Right atrium auricular region (tissue), 2 donors: ENCODE measurements at regions not wholly inside any gene's neighbourhood (a gene's known extent, or its start where the extent isn't known, plus 50 kb on each side); places are given as distances from the start of the nearest gene placed in this dataset.

Experiments
- DNase-seq: peaks from one replicate; pipeline ENCODE4 v3.0.0-alpha.2; 2019; ENCODE audit warnings: low spot score
- H3K27ac ChIP-seq, 2 donors: fragments of 200-600 bp; sonication (generic); 1 replicate in 1 of 2; 2 replicates in 1 of 2; pipeline ENCODE4 v1.5.1; 2016 to 2019
- H3K27me3 ChIP-seq, 2 donors: fragments of 200-600 bp; sonication (generic); one replicate each; pipeline versions ENCODE4 v1.5.1 to v1.6.0; 2017 to 2019
- H3K36me3 ChIP-seq: fragments of 200-600 bp; sonication (generic); one replicate; pipeline ENCODE4 v1.5.1; 2016
- H3K4me1 ChIP-seq, 2 donors: fragments of 200-600 bp; sonication (generic); one replicate each; pipeline versions ENCODE4 v1.5.1 to v1.6.0; 2017 to 2019
- H3K4me3 ChIP-seq, 2 donors: fragments of 200-600 bp; sonication (generic); 1 replicate in 1 of 2; 2 replicates in 1 of 2; pipeline ENCODE4 v1.5.1; 2017 to 2019; ENCODE audit warnings: mild to moderate bottlenecking in 1 of 2, moderate library complexity in 1 of 2
- H3K9me3 ChIP-seq, 2 donors: fragments of 200-600 bp; sonication (generic); one replicate each; pipeline ENCODE4 v1.5.1; 2019
- TF ChIP-seq, protein P1 (sequence below), 2 donors: fragments of 200-600 bp; sonication (generic); IDR thresholded peaks; one replicate each; pipeline ENCODE4 v1.5.1; 2019; ENCODE audit warnings: antibody characterized with exemption in 2 of 2

DNA sequence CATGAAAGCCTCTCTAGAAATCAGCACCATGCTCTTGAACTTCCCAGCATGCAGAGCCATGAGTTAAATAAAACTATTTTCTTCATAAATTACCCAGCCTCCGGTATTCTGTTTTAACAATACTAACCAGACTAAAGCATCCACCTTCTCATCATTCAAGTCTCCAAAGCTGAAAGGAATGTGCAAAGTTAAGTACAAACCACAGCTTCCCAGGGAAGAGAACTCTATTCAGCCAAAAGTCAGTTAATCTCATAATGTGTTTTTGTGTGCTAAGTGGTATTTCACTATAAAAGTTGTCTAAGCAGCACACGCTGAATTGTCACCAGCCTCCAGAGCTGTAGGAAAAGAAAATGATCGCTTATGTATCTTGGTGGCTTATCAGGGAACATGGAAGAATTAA lies 135.5 kb upstream of the KCNH8 start:
- H3K9me3 ChIP-seq: no peaks in the 10 kb centered on the region
- no peaks in the 10 kb centered on the region for H3K27me3 ChIP-seq
- H3K27ac ChIP-seq: no peak overlapping the region
- TF ChIP-seq, protein P1, sequence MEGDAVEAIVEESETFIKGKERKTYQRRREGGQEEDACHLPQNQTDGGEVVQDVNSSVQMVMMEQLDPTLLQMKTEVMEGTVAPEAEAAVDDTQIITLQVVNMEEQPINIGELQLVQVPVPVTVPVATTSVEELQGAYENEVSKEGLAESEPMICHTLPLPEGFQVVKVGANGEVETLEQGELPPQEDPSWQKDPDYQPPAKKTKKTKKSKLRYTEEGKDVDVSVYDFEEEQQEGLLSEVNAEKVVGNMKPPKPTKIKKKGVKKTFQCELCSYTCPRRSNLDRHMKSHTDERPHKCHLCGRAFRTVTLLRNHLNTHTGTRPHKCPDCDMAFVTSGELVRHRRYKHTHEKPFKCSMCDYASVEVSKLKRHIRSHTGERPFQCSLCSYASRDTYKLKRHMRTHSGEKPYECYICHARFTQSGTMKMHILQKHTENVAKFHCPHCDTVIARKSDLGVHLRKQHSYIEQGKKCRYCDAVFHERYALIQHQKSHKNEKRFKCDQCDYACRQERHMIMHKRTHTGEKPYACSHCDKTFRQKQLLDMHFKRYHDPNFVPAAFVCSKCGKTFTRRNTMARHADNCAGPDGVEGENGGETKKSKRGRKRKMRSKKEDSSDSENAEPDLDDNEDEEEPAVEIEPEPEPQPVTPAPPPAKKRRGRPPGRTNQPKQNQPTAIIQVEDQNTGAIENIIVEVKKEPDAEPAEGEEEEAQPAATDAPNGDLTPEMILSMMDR (IDR thresholded peaks at IDR 0.05): no peak
- no peaks in the 10 kb centered on the region for H3K4me1 ChIP-seq
- H3K36me3 ChIP-seq: no peaks in the 10 kb centered on the region
- no peak overlapping the region for H3K4me3 ChIP-seq
- DNase-seq: no peak

DNA sequence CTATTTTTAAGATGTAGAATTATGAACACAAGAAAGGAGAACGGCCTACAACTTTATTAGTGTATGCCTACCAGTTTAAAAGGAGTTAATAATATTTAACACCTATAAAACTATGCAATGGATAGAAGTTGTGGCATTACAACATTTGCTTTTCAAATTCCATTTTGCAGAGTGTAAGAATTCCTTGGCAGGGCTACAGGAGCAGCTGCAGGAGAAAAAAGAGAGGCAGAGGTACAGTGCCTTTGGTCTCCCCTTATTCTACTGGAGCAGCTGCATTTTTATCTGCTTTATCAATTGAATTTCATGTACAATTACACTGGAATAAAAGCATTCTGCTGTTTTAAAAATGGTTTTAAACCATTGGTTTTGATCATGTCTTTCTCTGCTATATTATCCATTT lies 145.7 kb upstream of the KCNH8 start:
- H3K27ac ChIP-seq: peak overlapping the region in 1 of 2 donors; percentile 11
- H3K4me1 ChIP-seq: peaks cover 0 to 4% of the 10 kb centered on the region in 2 donors
- H3K36me3 ChIP-seq: no peaks in the 10 kb centered on the region
- no peak overlapping the region for H3K4me3 ChIP-seq
- TF ChIP-seq, protein P1 (IDR thresholded peaks at IDR 0.05): no peak
- DNase-seq: no peak
- no peaks in the 10 kb centered on the region for H3K27me3 ChIP-seq
- no peaks in the 10 kb centered on the region for H3K9me3 ChIP-seq

DNA sequence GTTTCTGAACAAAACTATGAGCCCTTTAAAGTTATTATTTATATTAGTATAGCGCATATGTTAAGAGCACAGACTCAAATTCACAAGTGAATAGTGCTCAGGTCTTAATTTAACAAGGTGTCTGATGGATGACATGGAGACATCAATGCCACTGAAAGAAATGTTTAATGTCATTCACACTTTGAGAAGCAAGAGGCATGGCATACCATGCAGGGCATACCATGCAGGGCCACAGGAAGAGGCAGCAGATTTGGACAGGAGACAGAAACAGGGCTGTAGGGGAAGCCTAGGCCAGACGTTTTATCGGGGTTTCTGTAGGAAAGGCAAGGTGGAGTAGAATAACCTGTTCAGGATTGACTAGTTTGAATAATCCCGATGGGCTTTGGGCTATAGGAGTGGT lies 150.2 kb upstream of the KCNH8 start:
- TF ChIP-seq, protein P1 (IDR thresholded peaks at IDR 0.05): no peak
- H3K27ac ChIP-seq: peak overlapping the region in 1 of 2 donors; percentile 69
- H3K9me3 ChIP-seq: no peaks in the 10 kb centered on the region
- DNase-seq: no peak
- H3K4me3 ChIP-seq: no peak overlapping the region
- no peaks in the 10 kb centered on the region for H3K27me3 ChIP-seq
- H3K4me1 ChIP-seq: no peaks in the 10 kb centered on the region
- H3K36me3 ChIP-seq: no peaks in the 10 kb centered on the region

DNA sequence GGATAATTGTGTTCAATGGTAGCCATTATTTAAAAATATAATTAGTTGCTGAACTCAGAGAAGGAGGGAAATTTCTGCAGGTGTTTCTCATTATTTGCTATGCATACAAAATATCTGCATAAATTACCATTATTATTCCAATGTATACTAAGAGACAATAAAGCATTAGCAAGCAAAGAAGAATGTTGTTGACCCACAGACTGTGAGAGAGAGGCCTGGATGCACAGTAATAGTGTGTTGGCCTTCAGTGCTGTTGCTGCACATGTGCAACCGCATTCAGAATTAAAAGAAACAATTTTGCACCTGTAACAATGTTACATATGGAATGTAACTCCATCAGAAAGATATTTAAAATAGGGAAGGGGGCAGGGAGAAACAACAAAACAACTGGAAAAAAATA lies 155.6 kb upstream of the KCNH8 start:
- no peaks in the 10 kb centered on the region for H3K9me3 ChIP-seq
- no peaks in the 10 kb centered on the region for H3K36me3 ChIP-seq
- no peak overlapping the region for H3K27ac ChIP-seq
- TF ChIP-seq, protein P1 (IDR thresholded peaks at IDR 0.05): no peak
- no peak for DNase-seq
- no peaks in the 10 kb centered on the region for H3K4me1 ChIP-seq
- H3K27me3 ChIP-seq: no peaks in the 10 kb centered on the region
- H3K4me3 ChIP-seq: no peak overlapping the region

DNA sequence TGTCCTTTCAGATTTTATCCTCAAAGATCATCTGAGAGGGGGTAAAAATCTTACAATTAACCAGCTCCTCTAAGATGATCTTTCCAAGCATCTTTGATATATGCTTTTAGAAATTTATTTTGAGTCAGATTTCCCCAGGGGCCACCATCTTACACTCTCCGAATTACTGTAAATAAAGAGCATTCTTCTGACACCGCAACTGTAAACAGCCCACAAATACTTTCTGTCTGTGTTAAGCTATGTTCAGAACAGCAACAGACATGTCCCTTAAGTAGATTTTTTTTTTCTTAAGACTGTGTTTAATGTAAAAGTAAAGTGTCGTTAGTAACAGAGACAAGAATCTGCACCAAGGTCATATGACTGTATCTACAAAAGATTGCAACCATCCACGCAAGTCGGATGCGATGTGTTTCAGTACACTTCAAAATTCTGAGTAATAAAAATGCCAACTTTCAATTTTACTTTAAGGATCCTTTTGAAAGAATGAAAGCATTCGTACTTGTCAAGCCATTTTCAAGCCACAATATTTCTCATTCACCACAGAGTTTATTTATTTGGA lies 159.0 kb upstream of the KCNH8 start:
- H3K9me3 ChIP-seq: no peaks in the 10 kb centered on the region
- TF ChIP-seq, protein P1 (IDR thresholded peaks at IDR 0.05): no peak
- DNase-seq: no peak
- no peak overlapping the region for H3K27ac ChIP-seq
- no peaks in the 10 kb centered on the region for H3K36me3 ChIP-seq
- H3K4me3 ChIP-seq: no peak overlapping the region
- no peaks in the 10 kb centered on the region for H3K27me3 ChIP-seq
- H3K4me1 ChIP-seq: no peaks in the 10 kb centered on the region

DNA sequence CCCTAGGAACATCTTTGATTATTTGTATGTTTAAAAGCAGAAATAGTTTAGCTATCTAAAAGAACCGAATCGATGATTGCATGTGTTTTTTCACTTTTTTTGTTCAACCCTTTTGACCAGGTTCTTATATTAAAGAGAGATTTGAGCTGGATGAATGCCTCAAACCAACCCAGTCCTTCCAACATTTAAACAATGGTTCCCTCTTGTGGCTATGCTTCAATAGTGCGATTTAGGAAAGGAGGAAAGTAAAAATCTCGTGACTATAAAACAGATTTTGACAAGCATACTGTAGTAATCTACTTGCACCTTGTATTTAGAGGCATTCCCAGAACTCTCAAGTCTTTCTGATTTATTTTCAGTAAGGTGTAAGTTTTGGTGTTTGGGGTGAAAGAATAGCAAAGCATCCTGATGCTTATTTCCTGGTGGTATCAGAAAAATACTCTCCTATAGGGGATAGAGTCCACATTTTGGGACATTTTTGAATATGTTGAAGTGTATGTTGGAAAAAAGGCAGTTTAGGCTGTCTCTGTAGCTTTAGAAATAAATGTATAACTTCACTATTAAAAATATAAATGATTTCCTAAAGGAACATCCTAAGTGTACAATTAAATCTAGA lies 159.6 kb upstream of the KCNH8 start:
- Histone ChIP-seq H3K4me3 (no peak overlapping the region), H3K4me1 (no peaks in the 10 kb centered on the region), H3K9me3 (no peaks in the 10 kb centered on the region), H3K36me3 (no peaks in the 10 kb centered on the region), H3K27ac (no peak overlapping the region), H3K27me3 (no peaks in the 10 kb centered on the region)
- DNase-seq: no peak
- TF ChIP-seq, protein P1 (IDR thresholded peaks at IDR 0.05): peak in 1 of 2 donors; percentile 60
